Activated CD4-positive, alpha-beta memory T cell treated with anti-CD3 and anti-CD28 coated beads, Interleukin-2, amount 10 ng/mL, durations not matched to agents 7 days and 5 days (primary cell): ENCODE measurements at regions not wholly inside any gene's neighbourhood (a gene's known extent, or its start where the extent isn't known, plus 50 kb on each side); places are given as distances from the start of the nearest gene placed in this dataset.

ENCODE experiments used
- CTCF ChIA-PET: fragments of 350-600 bp; sonication (Branson Sonifier 250); formaldehyde crosslinking; loops from one replicate; lab custom pipeline; 2021; ENCODE audit warnings: antibody characterized with exemption, inconsistent platforms; lab: Charles Lee
- POLR2A ChIA-PET: fragments of 350-600 bp; sonication (Branson Sonifier 250); formaldehyde crosslinking; loops from one replicate; lab custom pipeline; 2021; ENCODE audit warnings: antibody characterized with exemption; lab: Charles Lee
- DNase-seq: peaks from one replicate; pipeline ENCODE4 v3.0.0-alpha.2; 2020
- H3K27ac Mint-ChIP-seq: one replicate; pipeline ENCODE4 v1.8.0; 2021; ENCODE audit warnings: mild to moderate bottlenecking, mixed read lengths
- H3K27me3 Mint-ChIP-seq: one replicate; pipeline ENCODE4 v1.8.0; 2021; ENCODE audit warnings: mixed read lengths
- H3K36me3 Mint-ChIP-seq: one replicate; pipeline ENCODE4 v1.8.0; 2021; ENCODE audit warnings: low read depth, mixed read lengths
- H3K4me1 Mint-ChIP-seq: one replicate; pipeline ENCODE4 v1.8.0; 2021; ENCODE audit warnings: mixed read lengths
- H3K4me3 Mint-ChIP-seq: one replicate; pipeline ENCODE4 v1.8.0; 2021; ENCODE audit warnings: mild to moderate bottlenecking, mixed read lengths
- H3K9me3 Mint-ChIP-seq: one replicate; pipeline ENCODE4 v1.8.0; 2021; ENCODE audit warnings: mixed read lengths

DNA sequence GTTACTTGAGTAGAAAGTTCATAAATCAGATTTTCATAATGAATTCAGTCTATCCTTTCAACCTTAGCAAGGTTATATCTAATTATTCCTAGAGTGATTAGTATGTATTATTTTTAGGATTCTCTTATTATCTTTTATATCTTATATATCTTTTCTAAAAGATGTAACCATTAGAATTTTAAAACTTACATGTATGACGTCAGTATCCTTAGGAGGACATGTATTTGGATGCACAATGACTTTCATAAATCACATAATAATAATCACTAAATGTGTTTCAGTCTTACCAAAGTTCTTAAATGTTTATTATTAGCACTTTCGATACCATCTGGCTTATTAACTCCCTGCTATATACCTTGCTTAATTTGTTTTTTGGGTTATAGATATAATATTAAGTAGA lies 1400.5 kb upstream of the IGFBP7 start:
- H3K4me1 Mint-ChIP-seq: no peaks in the 10 kb centered on the region
- no peak for DNase-seq
- H3K27me3 Mint-ChIP-seq: no peaks in the 10 kb centered on the region
- no peak overlapping the region for H3K27ac Mint-ChIP-seq
- CTCF ChIA-PET: no interaction called here
- POLR2A ChIA-PET: no interaction called here
- no peaks in the 10 kb centered on the region for H3K9me3 Mint-ChIP-seq
- no peak overlapping the region for H3K4me3 Mint-ChIP-seq
- H3K36me3 Mint-ChIP-seq: no peaks in the 10 kb centered on the region

DNA sequence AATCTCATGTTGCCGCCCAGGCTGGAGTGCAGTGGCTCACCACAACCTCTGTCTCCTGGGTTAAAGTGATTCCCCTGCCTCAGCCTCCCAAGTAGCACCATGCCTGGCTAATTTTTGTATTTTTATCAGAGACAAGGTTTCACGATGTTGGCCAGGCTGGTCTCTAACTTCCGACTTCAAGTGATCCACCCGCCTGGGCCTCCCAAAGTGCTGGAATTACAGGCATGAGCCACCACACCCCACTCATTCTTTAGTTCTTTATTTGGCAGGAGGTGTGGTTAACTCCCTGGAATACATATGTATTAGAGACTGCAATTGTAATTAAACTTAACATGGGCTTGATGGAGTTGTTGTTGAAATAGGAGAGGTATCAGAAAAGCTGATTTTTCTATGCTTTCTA lies 1396.9 kb upstream of the IGFBP7 start:
- Mint-ChIP-seq H3K27me3 (no peaks in the 10 kb centered on the region), H3K36me3 (no peaks in the 10 kb centered on the region), H3K4me3 (no peak overlapping the region), H3K27ac (no peak overlapping the region), H3K9me3 (peaks cover 2% of the 10 kb centered on the region), H3K4me1 (no peaks in the 10 kb centered on the region)
- no peak for DNase-seq
- POLR2A ChIA-PET: no interaction called here
- CTCF ChIA-PET: no interaction called here

DNA sequence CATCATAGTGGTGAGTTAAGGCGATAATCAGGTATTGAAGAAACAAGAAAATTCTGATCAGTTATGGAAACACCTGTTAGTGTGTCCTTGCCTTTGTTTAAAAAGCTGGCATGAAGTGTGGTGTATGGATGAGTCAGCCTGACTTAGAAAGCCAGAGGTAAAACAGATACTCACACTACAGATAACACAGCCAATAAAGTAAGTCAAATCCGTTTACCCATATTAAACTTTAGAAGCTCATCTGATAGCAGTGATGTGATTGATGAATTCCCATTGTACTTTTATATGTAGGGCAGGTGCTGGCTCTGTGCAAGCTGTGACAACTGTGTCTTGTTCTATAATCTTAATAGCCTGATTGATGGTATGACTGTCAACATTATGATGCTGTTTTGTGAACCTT lies 1392.7 kb upstream of the IGFBP7 start:
- ChIA-PET POLR2A (no interaction called here), CTCF (no interaction called here)
- Mint-ChIP-seq H3K4me1 (no peaks in the 10 kb centered on the region), H3K27ac (no peak overlapping the region), H3K27me3 (no peaks in the 10 kb centered on the region), H3K9me3 (peaks cover 2% of the 10 kb centered on the region), H3K36me3 (no peaks in the 10 kb centered on the region), H3K4me3 (no peak overlapping the region)
- DNase-seq: no peak

DNA sequence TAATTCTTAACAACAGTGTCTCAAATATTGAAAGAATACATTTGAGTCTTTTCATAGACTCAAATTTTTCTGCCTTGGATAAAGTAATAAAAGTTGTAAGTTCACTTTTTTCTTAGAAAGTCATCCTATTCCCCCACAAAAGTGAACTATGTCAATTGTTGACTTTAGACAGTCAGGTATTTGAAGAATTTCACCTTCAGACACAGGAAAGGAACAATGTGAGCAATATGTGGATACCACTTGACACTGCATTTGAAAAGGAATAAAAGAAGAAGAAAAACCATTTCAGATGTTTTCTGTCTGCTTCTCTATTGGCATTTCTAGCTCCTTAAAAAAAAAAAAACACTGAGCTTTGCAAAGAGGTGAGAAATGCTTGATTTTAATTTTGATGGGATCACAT lies 1389.0 kb upstream of the IGFBP7 start:
- CTCF ChIA-PET: no interaction called here
- Mint-ChIP-seq H3K27ac (no peak overlapping the region), H3K4me1 (no peaks in the 10 kb centered on the region), H3K36me3 (no peaks in the 10 kb centered on the region), H3K4me3 (no peak overlapping the region), H3K27me3 (no peaks in the 10 kb centered on the region), H3K9me3 (no peaks in the 10 kb centered on the region)
- POLR2A ChIA-PET: no interaction called here
- DNase-seq: no peak

DNA sequence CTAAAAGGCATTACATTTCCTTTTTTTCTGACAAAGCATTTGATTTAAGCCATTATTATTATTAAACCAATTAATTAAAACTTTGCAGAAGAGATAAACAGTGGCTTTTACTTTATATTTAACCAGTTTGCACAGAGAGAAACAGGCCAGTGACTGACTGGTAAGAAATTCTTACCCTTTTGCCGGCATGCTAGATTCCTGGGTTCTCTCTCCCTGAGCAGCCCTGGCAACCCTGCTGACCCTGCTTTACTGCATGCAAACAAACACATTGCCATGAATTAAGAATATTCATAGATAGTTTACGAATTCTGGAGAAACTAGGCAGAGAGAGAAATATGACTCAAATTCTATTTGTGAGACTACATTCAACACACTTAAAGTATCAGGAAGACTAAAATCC lies 1381.4 kb upstream of the IGFBP7 start:
- H3K9me3 Mint-ChIP-seq: peaks cover 9% of the 10 kb centered on the region
- H3K4me1 Mint-ChIP-seq: no peaks in the 10 kb centered on the region
- H3K27me3 Mint-ChIP-seq: no peaks in the 10 kb centered on the region
- CTCF ChIA-PET: no interaction called here
- H3K36me3 Mint-ChIP-seq: no peaks in the 10 kb centered on the region
- H3K27ac Mint-ChIP-seq: no peak overlapping the region
- H3K4me3 Mint-ChIP-seq: no peak overlapping the region
- POLR2A ChIA-PET: no interaction called here
- no peak for DNase-seq

DNA sequence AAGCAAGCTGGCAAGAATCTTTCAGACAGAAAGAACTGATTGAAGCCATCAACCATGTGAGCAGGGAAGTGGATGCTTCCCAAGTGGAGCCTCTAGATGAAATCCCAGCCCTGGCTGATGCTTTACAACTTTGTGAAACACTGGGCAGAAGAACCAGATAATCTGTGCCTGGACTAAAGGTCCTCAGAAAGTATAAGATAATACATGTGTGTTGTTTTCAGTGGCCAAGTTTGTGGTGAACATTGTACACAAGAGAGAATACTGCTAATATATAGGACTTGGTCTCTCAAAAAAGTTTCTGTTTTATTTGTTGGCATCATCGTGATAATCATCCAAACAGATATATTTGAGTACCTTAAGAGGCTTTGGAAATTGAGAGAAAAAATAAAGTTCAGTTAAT lies 1367.8 kb upstream of the IGFBP7 start:
- H3K36me3 Mint-ChIP-seq: no peaks in the 10 kb centered on the region
- ChIA-PET POLR2A (no interaction called here), CTCF (no interaction called here)
- H3K4me3 Mint-ChIP-seq: no peak overlapping the region
- H3K27me3 Mint-ChIP-seq: no peaks in the 10 kb centered on the region
- H3K9me3 Mint-ChIP-seq: peaks cover 1% of the 10 kb centered on the region
- H3K27ac Mint-ChIP-seq: no peak overlapping the region
- H3K4me1 Mint-ChIP-seq: no peaks in the 10 kb centered on the region
- DNase-seq: no peak

DNA sequence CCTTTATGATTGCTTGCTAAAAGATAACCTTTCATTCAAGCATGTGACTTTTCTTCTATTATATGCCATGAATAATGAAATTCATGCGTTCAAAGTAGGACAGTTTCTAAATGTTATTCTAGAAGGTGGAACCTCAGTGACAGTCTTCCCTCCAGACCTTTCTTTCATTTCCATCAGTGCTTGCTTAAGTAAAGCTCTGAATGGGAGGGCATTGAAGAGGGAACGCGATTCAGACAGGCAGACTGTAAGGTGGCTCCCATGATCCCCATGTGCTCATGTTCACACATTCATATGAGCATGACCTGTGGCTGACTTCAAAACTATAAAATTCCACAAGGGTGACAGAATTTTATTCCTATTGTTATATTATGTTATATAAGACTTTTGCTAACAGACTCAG lies 1367.3 kb upstream of the IGFBP7 start:
- ChIA-PET CTCF (no interaction called here), POLR2A (no interaction called here)
- no peak overlapping the region for H3K27ac Mint-ChIP-seq
- no peaks in the 10 kb centered on the region for H3K4me1 Mint-ChIP-seq
- no peaks in the 10 kb centered on the region for H3K36me3 Mint-ChIP-seq
- no peak for DNase-seq
- H3K9me3 Mint-ChIP-seq: peaks cover 1% of the 10 kb centered on the region
- no peak overlapping the region for H3K4me3 Mint-ChIP-seq
- H3K27me3 Mint-ChIP-seq: no peaks in the 10 kb centered on the region

DNA sequence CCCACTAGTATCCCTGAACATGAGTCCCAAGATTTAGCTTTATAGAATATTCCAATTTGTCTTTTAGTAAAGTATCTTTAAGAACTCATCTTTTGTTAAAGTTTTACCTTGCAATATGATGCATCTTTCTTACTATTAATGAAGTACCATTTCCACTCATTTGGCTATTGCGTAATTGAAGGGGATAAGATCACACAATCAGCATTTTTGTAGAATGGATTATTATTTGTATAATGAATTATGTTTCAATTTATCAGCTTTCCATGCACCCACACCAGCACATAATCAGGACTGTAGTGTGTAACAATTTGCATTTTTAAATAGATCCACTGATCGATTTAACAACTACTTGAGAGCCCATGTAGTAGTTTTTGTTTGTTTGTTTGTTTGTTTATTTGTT lies 1364.9 kb upstream of the IGFBP7 start:
- Mint-ChIP-seq H3K36me3 (no peaks in the 10 kb centered on the region), H3K4me1 (no peaks in the 10 kb centered on the region)
- CTCF ChIA-PET: no interaction called here

DNA sequence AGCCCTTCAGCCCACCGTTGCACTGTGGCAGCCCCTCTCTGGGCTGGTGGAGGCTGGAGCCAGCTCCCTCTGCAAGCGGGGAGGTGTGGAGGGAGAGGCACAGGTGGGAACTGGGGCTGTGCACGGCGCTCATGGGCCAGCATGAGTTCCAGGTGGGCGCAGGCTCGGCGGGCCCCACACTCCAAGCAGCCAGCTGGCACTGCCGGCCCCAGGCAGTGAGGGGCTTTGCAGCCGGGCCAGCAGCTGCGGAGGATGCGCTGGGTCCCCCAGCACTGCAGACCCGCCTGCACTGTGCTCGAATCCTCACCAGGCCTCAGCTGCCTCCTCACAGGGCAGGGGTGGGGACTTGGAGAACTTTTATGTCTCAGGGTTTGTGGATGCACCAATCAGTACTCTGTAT lies 1354.8 kb upstream of the IGFBP7 start:
- H3K4me3 Mint-ChIP-seq: no peak overlapping the region
- no peaks in the 10 kb centered on the region for H3K27me3 Mint-ChIP-seq
- DNase-seq: no peak
- no peak overlapping the region for H3K27ac Mint-ChIP-seq
- CTCF ChIA-PET: no interaction called here
- H3K4me1 Mint-ChIP-seq: no peaks in the 10 kb centered on the region
- POLR2A ChIA-PET: no interaction called here
- H3K36me3 Mint-ChIP-seq: no peaks in the 10 kb centered on the region
- H3K9me3 Mint-ChIP-seq: peaks cover 14% of the 10 kb centered on the region

More for the DNA sequence above, 1364.9 kb upstream of the IGFBP7 start:
- POLR2A ChIA-PET: no interaction called here
- H3K27me3 Mint-ChIP-seq: no peaks in the 10 kb centered on the region
- no peak overlapping the region for H3K4me3 Mint-ChIP-seq
- H3K9me3 Mint-ChIP-seq: peaks cover 1% of the 10 kb centered on the region
- no peak for DNase-seq
- no peak overlapping the region for H3K27ac Mint-ChIP-seq

DNA sequence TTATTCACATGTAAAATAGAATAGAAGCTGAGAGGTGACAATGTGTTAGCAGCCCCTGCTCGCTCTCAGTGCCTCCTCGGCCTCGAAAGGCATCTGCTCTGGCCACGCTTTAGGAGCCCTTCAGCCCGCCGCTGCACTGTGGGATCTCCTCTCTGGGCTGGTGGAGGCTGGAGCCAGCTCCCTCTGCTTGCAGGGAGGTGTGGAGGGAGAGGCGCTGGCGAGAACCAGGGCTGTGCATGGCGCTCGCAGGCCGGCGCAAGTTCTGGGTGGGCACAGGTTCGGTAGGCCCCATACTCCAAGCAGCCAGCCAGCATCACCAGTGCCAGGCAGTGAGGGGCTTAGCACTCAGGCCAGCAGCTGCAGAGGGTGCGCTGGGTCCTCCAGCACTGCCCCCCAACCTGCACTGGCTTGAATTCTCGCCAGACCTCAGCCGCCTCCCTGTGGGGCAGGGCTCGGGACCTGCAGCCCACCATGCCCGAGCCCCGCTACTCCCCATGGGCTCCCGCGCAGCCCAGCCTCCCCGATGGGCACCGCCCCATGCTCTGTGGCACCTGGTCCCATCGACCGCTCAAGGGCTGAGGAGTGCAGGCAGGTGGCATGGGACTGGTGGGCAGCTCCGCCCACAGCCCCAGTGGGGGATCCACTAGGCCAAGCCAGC lies 1346.7 kb upstream of the IGFBP7 start:
- no peak overlapping the region for H3K27ac Mint-ChIP-seq
- H3K9me3 Mint-ChIP-seq: peaks cover 4% of the 10 kb centered on the region
- H3K4me1 Mint-ChIP-seq: no peaks in the 10 kb centered on the region
- POLR2A ChIA-PET: no interaction called here
- H3K36me3 Mint-ChIP-seq: no peaks in the 10 kb centered on the region
- H3K27me3 Mint-ChIP-seq: no peaks in the 10 kb centered on the region
- H3K4me3 Mint-ChIP-seq: no peak overlapping the region
- CTCF ChIA-PET: no interaction called here
- DNase-seq: no peak

DNA sequence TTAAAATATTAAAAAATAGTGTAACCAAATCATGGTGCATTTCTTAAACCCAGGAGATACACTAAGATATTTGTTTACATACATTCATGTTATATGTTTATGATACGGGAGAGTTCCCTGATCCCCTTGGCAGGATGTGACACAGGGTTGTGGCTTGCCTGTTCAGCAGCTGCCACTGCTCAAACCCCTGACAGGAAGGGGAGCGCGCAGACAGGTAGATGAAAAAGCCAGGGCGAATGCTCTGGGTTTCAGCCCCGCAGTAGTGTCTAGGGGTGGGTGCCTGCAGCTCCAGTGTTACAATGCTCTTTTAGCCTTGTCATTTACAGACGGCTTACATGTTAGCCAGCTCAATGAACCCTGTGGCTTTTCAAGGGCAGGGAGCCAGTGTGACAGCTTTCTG lies 1343.8 kb upstream of the IGFBP7 start:
- H3K27ac Mint-ChIP-seq: no peak overlapping the region
- H3K36me3 Mint-ChIP-seq: no peaks in the 10 kb centered on the region
- DNase-seq: no peak
- no peaks in the 10 kb centered on the region for H3K4me1 Mint-ChIP-seq
- H3K9me3 Mint-ChIP-seq: peaks cover 4% of the 10 kb centered on the region
- ChIA-PET POLR2A (no interaction called here), CTCF (no interaction called here)
- H3K27me3 Mint-ChIP-seq: no peaks in the 10 kb centered on the region
- no peak overlapping the region for H3K4me3 Mint-ChIP-seq

DNA sequence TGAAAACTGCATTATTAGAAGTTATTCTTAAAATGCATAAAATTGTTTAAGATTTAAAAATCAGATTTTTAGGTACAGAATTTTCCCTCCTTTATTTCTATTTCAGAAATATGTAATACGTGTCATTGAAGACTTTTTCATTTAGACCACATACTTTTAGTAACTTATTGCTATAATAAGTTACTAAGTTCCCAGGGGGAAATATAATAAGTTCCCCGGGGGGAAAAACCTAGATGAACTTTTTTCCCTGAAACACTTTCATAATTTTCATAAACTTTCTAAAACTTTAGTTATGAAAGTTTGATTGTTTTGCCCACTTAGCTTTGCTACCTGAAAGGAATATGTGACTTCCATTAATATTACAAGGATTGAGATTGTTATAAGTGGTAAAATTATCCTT lies 1341.5 kb upstream of the IGFBP7 start:
- Mint-ChIP-seq H3K27me3 (no peaks in the 10 kb centered on the region), H3K27ac (no peak overlapping the region), H3K36me3 (no peaks in the 10 kb centered on the region), H3K4me1 (no peaks in the 10 kb centered on the region), H3K4me3 (no peak overlapping the region), H3K9me3 (peaks cover 4% of the 10 kb centered on the region)
- ChIA-PET CTCF (no interaction called here), POLR2A (no interaction called here)
- DNase-seq: no peak

DNA sequence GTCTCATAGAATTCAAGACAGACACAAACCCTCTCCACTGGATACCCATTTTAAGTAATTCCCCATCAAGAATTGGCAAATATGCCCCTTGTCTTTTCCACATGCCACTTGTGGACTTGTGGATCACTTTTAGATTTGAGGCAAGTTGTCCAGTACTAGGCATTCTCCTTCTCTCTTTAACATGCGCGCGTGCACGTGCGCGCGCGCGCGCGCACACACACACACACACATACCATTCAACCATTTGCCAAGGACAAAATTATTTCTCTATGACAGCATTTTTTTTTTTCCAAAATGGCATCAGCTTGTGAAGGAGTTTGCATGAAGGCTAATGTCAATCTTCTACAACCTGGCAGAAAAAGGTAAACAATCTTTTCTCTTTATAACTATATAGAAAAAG lies 1325.7 kb upstream of the IGFBP7 start:
- ChIA-PET CTCF (no interaction called here), POLR2A (no interaction called here)
- H3K27ac Mint-ChIP-seq: no peak overlapping the region
- no peak overlapping the region for H3K4me3 Mint-ChIP-seq
- no peaks in the 10 kb centered on the region for H3K36me3 Mint-ChIP-seq
- DNase-seq: no peak
- no peaks in the 10 kb centered on the region for H3K27me3 Mint-ChIP-seq
- H3K9me3 Mint-ChIP-seq: peaks cover 15% of the 10 kb centered on the region
- no peaks in the 10 kb centered on the region for H3K4me1 Mint-ChIP-seq

DNA sequence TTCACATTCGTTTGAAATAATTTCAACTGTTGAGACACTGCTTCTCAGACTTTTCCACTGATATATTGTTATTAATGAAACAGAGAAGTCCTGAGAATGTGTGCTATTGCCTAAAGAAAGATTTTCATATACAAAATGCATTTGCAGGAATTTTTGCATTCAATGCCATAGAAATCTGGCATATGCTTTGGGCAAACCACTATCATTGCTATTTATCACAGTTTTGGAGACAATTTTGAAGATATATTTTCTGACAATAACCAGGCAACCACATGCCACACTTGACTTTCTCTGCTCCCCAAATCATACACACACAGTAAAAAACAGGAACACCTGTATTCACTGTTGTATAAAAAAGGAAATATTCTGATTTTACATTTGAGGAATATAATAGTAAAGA lies 1303.7 kb upstream of the IGFBP7 start:
- H3K27me3 Mint-ChIP-seq: no peaks in the 10 kb centered on the region
- POLR2A ChIA-PET: no interaction called here

More for the DNA sequence above, 1303.7 kb upstream of the IGFBP7 start:
- no peaks in the 10 kb centered on the region for H3K4me1 Mint-ChIP-seq
- H3K9me3 Mint-ChIP-seq: peaks cover 3% of the 10 kb centered on the region
- no peaks in the 10 kb centered on the region for H3K36me3 Mint-ChIP-seq
- H3K27ac Mint-ChIP-seq: no peak overlapping the region
- H3K4me3 Mint-ChIP-seq: no peak overlapping the region
- CTCF ChIA-PET: no interaction called here
- DNase-seq: no peak
